Ovary (tissue), 3 donors: ENCODE measurements at regions not wholly inside any gene's neighbourhood (a gene's known extent, or its start where the extent isn't known, plus 50 kb on each side); places are given as distances from the start of the nearest gene placed in this dataset.

Experiments
- CTCF ChIP-seq, 3 donors: fragments of 450-650 bp in 2 of 3; fragments of 200-600 bp in 1 of 3; IDR thresholded peaks; one replicate each; pipeline versions ENCODE4 v1.5.1 to v1.8.0; 2016 to 2022; ENCODE audit warnings: antibody characterized with exemption in 3 of 3, mild to moderate bottlenecking in 1 of 3
- EP300 ChIP-seq: sonication (generic); formaldehyde crosslinking; IDR thresholded peaks from one replicate; pipeline ENCODE4 v1.6.1; 2017; ENCODE audit warnings: antibody characterized with exemption
- POLR2A ChIP-seq: fragments of 450-650 bp; IDR thresholded peaks from one replicate; pipeline ENCODE4 v1.6.1; 2017; ENCODE audit warnings: antibody characterized with exemption, mild to moderate bottlenecking, moderate library complexity
- donor health status: DM: no; HTN: no; CAD: no.

DNA sequence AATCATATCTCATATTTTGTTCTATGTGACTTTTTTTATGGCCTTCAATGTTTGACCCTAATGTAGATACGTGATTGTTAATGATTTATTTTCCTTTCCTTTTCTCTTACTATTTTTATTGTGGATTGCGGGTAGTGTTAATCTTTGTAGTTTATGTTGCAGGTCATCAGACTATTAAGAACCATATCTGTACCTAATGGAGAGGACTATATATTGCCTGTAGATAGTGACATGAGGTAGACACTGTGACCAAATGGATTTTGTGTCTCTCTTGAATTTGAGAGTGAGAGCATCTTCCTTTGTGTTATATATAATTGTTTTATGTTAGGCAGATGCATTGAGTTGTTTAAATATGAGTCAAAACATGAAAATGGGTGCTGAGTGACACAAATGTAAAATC, 543.4 kb upstream of the MGAT4C start:
- TF ChIP-seq CTCF (IDR thresholded peaks at IDR 0.05) = no peak
- TF ChIP-seq POLR2A = no peak
- no peak for TF ChIP-seq EP300
